ENCODE measurements at regions not wholly inside any gene's neighbourhood (a gene's known extent, or its start where the extent isn't known, plus 50 kb on each side); places are given as distances from the start of the nearest gene placed in this dataset.
"Not testable (repeated sequence)": the region's sequence is repeated elsewhere in the genome, so short reads cannot be mapped to it uniquely, and the experiment has no call there.

- DNase-seq: no peak
Measured at GRCh38 chr12:124377981-124378509, 83.2 kb downstream of the RFLNA start.

GRCh38 chr12:124376435-124376834 lies 81.5 kb downstream of the RFLNA start:
- DNase-seq: no peak

GRCh38 chr12:124375789-124376175 lies 80.9 kb downstream of the RFLNA start:
- no peak for DNase-seq

DNA sequence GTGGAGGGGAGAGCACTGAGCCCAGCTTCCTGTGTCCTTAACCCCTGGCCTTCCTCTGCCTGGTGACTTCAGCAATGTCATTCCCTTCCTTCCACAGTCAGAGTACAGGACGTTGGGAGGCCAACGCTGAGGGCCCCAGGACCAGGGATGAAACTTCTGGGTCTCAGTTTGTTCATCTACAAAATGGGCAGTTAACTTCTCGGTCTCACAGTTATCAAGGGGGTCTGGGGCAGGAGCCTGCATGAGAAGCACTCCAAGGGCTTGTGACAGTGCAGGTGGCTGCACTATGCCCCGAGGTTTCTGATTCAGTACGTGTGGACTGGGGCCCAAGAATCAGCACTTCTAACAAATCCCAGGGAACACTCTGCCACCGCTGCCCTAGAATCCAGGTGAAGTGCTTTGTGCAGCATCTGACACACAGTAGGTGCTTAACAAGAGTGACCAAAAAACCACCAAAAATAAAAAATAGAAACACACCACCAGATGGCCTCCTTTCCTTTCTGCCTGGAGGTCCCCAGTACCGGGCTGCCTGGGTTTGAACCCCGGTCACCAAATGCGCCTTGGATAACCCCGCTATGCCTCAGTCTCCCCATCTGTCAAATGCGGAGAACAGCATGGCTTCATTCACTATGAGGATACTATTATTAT lies 80.4 kb downstream of the RFLNA start:
- DNase-seq: no peak

- DNase-seq: no peak
Measured at GRCh38 chr12:124374567-124374966, 79.7 kb downstream of the RFLNA start.

DNA sequence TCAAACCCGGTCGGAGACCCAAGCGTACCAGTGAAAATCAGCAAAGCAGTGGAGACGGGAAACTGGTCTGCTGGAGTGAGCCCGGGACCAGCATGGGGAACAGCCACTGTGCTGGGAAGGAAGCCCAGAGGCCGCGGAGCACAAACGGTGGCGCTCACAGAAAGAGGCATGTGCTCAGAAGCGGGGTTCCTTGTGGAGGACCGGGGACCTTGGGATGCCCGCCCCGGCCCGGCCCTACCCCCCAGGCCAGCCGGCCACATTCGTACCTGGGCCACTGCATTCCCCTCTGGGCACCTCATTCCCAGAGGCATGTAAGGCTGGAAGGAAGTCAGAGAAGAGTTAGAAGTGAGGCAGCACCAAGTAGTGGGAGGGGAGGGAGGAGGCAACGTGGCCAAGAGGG lies 79.3 kb downstream of the RFLNA start:
- no peak for DNase-seq

GRCh38 chr12:124373701-124374100 lies 78.8 kb downstream of the RFLNA start:
- DNase-seq: not testable (repeated sequence)

GRCh38 chr12:124372831-124373230 lies 77.9 kb downstream of the RFLNA start:
- no peak for DNase-seq

DNA sequence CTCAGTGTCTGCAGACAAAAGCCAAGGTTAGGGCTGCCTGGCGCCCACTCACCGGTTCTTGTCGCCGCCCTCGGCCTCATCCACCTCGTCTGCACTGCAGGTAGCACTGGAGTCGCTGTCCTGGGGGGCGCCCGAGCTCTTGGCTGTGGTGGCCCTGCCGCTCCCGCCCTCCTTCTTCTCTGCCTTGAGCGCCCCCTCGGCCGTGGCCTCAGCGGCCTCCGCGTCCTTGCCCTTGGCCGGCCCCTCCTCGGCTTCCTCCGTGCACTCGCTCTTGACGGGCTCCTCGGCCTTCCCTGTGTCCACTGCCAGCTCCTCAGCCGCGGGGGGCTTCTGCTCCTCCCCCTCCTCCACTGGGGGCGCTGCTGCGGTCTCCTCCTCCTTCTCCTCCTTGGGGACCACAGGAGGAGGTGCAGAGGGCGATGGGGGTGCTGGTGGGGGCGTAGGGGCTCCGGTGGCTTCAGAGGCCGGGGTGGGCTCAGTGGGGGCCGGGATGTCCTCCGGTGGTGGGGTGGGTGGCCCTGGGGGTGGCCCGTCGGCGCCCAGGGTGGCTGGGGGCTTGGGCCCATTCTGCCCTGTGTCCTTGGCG lies 77.2 kb downstream of the RFLNA start:
- DNase-seq: no peak

DNA sequence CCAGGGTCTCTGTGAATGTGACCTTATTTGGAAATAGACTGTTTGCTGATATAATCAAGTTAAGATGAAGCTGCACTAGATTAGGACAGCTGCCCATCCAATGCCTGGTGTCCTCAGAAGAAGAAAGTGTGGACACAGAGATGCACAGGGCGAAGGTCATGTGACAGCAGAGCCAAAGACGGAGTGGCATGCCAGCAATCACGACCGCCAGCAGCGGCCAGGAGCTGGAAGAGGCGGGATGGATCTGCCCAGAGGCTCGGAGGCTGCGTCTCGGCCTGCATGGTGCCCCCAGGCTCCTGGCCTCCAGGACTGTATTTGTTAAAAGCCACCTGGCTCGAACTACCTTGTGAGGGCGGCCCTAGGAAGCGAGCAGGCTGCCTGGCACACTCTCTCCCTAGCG lies 76.5 kb downstream of the RFLNA start:
- DNase-seq: no peak

DNA sequence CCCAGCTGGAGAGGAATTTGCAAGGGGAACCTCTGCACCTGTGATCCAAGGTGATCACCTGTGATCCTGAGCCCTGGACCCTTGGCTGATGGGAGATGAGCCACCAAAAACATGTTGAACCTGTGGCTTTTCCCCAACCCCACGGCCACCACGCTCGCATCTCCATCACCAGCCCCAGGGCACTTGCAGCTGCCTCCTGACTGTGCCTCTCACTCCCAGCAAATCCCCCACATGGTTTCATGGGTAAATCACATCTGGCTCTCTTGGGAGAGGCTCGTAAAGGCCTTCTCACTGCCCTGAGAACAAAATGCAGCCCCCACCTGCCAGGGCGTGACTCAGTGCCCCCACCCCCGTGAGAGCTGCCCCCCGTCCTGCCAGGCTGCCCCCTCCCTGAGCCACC lies 76.0 kb downstream of the RFLNA start:
- DNase-seq: no peak

GRCh38 chr12:124370384-124370783 lies 75.5 kb downstream of the RFLNA start:
- no peak for DNase-seq

- no peak for DNase-seq
Measured at GRCh38 chr12:124369827-124370378, 75.0 kb downstream of the RFLNA start.

DNA sequence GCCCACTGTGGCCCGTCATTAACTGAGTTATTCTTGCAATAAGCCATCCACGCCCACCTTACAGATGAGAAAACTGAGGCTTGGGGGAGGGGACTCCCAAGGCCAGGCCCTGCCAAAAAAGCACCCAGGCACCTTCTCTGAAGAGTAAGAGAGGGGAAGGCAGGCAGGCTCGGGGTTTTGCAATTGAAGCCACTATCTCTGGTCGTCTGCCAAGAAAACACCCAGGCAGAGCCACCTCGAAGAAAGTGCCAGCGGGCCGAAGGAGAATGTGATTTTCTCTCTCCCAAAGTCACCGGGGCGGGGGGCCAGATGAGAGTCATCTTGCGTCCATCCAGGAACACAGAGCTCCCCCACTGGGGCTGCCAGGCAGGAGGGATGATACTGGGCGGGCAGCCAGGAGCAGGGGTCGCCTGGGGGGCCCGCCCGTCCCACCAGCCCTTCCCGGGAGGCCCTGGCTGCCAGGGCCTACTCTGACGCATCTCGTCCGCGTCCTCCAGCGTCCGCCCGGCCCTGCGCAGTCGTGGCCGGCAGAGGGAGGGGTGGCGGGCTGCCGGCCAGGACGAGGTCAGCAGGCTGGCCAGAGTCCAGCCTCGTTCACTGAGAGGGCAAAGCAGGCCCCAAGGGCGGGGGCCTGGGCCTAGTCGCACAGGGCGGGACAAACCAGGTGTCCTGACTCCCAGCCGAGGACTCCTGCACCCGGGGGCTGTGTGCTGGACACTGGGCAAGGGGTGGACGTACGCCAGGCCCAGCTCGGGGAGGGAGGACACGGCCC lies 74.3 kb downstream of the RFLNA start:
- no peak for DNase-seq

DNA sequence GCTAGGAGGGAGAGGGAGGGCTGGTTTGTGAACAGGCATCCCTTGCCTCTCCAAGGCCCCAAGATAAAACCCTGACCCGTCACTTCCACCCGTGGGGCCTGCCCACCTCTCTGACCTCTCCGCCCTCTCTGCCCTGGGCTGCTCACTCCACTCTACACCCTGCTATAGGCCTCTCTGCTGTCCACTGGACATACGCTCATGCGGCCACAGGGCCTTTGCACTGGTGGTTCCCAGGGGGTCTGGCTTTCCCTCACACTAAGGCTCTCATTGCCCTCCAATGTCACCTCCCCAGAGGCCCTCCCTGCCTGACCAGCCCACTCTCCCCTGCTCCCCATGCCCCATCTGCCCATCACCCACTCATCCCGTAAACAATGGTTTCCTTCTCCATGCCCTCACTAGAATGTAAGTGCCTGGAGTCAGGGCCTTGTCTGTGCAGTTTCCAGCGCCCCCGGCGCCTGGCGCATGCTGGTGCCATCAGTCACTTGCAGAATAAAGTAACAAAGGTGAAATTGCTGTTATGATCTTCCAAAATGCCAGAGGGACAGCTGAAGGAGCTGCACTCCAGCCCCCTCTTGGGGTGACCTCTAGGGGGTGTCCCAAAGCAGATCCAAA lies 73.6 kb downstream of the RFLNA start:
- DNase-seq: no peak

DNA sequence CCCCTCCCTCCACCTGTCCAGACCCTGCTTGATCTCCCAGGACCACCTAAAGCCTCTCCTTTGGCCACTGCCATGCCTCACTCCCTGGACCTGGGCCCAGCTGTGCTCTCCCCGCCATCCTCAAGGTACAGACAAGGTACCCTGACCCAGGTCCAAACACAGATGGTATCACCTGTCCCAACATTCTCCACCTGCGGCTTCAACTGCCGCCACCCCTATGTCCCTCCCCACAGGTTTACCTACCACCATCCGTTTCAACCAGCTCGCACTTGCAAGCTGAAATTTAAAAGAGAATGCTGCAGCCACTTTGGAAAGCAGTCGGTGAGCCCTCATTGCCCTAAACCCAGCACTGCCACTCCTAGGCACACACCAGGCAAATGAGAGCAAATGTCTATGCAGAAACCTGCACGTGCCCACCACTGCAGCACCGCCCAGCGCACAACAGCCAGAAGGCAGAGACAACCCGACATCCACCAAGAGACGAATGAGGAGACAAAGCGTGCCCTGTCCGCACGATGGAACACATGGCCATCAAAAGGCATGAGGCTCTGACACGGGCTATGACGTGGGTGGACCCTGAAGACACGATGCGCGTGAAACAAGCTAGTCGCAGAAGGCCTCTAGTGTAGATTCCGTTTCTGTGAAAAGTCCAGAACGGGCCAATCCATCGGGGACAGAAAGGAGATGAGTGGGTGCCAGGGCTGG lies 71.0 kb downstream of the RFLNA start:
- no peak for DNase-seq
